Lower lobe of right lung (tissue), 2 donors: ENCODE measurements at regions not wholly inside any gene's neighbourhood (a gene's known extent, or its start where the extent isn't known, plus 50 kb on each side); places are given as distances from the start of the nearest gene placed in this dataset.
A peak's percentile ranks its signal among the peaks of the same experiment; 100 is the strongest.

Experiments
- ATAC-seq, 2 donors: fragments of 200-7000 bp; cut with Tn5 transposase; one replicate each; pipeline ENCODE4 v1.9.1; 2020 to 2022; ENCODE audit warnings: mild to moderate bottlenecking in 2 of 2, moderate library complexity in 2 of 2
- DNase-seq: peaks from one replicate; pipeline ENCODE4 v3.0.0-alpha.2; 2020
- H3K27ac ChIP-seq: fragments of 200-600 bp; one replicate; pipeline ENCODE4 v1.8.0; 2022
- H3K27me3 ChIP-seq: fragments of 200-600 bp; one replicate; pipeline ENCODE4 v1.8.0; 2022; ENCODE audit warnings: low read depth
- H3K36me3 ChIP-seq: fragments of 200-600 bp; one replicate; pipeline ENCODE4 v1.8.0; 2022; ENCODE audit warnings: mild to moderate bottlenecking
- H3K4me1 ChIP-seq: fragments of 200-600 bp; one replicate; pipeline ENCODE4 v1.8.0; 2022
- H3K4me3 ChIP-seq: fragments of 200-600 bp; one replicate; pipeline ENCODE4 v1.8.0; 2022; ENCODE audit warnings: mild to moderate bottlenecking
- H3K9me3 ChIP-seq: fragments of 200-600 bp; one replicate; pipeline ENCODE4 v1.8.0; 2022
- CTCF ChIP-seq: fragments of 200-600 bp; IDR thresholded peaks from one replicate; pipeline ENCODE4 v1.8.0; 2022; ENCODE audit warnings: antibody characterized with exemption, mild to moderate bottlenecking
- intact Hi-C: fragments of 100-400 bp; cut with DNase I; formaldehyde crosslinking; loops from one replicate; pipeline ENCODE4 v1.11.0; 2022
- donor health status: DM: no; HTN: yes; CAD: no; lungs with severe emphysema.

GRCh38 chr5:108625654-108626053, 122.0 kb upstream of the FER start:
- no peak for TF ChIP-seq CTCF
- H3K27me3 ChIP-seq, result no peaks in the 10 kb centered on the region
- ATAC-seq, result no peak

GRCh38 chr5:108623826-108624225, 123.9 kb upstream of the FER start:
- no peak for TF ChIP-seq CTCF
- Histone ChIP-seq H3K4me3 (no peak overlapping the region), H3K36me3 (no peaks in the 10 kb centered on the region), H3K9me3 (no peaks in the 10 kb centered on the region), H3K27me3 (no peaks in the 10 kb centered on the region), H3K4me1 (no peaks in the 10 kb centered on the region), H3K27ac (no peak overlapping the region)
- intact Hi-C loops, result no loop called here
- no peak for DNase-seq
- ATAC-seq, result no peak

More at GRCh38 chr5:108625654-108626053, 122.0 kb upstream of the FER start:
- no peak overlapping the region for H3K4me3 ChIP-seq
- no peaks in the 10 kb centered on the region for H3K4me1 ChIP-seq
- H3K27ac ChIP-seq, result no peak overlapping the region
- intact Hi-C loops, result no loop called here
- DNase-seq, result no peak
- H3K9me3 ChIP-seq, result no peaks in the 10 kb centered on the region
- no peaks in the 10 kb centered on the region for H3K36me3 ChIP-seq

GRCh38 chr5:108620516-108620915, 127.2 kb upstream of the FER start:
- Histone ChIP-seq H3K4me3 (no peak overlapping the region), H3K27me3 (no peaks in the 10 kb centered on the region), H3K9me3 (no peaks in the 10 kb centered on the region), H3K4me1 (no peaks in the 10 kb centered on the region), H3K27ac (no peak overlapping the region), H3K36me3 (no peaks in the 10 kb centered on the region)
- DNase-seq (no peak), ATAC-seq (peak in 1 of 2 donors; percentile 37)
- TF ChIP-seq CTCF, result no peak
- intact Hi-C loops, result no loop called here

DNA sequence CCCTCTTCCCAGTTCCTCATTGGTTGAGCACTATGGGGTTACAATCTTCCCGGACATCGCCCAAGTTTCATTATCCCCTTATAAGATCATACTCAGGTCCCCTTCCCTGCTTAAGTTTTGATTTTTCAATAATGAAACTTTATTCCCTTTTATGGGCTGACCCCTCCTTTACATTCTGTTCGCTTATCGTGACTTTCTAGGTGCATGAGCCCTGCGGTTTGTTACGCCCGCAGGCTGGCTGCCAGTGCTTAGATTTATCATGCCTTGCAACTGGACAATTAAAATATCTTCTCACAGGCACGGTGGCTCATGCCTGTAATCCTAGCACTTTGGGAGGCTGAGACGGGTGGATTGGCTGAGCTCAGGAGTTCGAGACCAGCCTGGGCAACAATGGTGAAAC, 127.9 kb upstream of the FER start:
- H3K27ac ChIP-seq, result no peak overlapping the region
- H3K36me3 ChIP-seq, result no peaks in the 10 kb centered on the region
- no peak for ATAC-seq
- intact Hi-C loops, result no loop called here
- H3K4me3 ChIP-seq, result no peak overlapping the region
- TF ChIP-seq CTCF, result no peak
- no peaks in the 10 kb centered on the region for H3K27me3 ChIP-seq
- H3K4me1 ChIP-seq, result no peaks in the 10 kb centered on the region
- no peaks in the 10 kb centered on the region for H3K9me3 ChIP-seq
- no peak for DNase-seq

GRCh38 chr5:108617467-108618435, 129.9 kb upstream of the FER start:
- Histone ChIP-seq H3K4me1 (no peaks in the 10 kb centered on the region), H3K27me3 (no peaks in the 10 kb centered on the region), H3K4me3 (no peak overlapping the region), H3K9me3 (no peaks in the 10 kb centered on the region), H3K27ac (no peak overlapping the region), H3K36me3 (no peaks in the 10 kb centered on the region)
- DNase-seq (no peak), ATAC-seq (no peak)
- TF ChIP-seq CTCF, result no peak
- intact Hi-C loops, result no loop called here
